OCI-LY1 (cell line): ENCODE measurements at regions not wholly inside any gene's neighbourhood (a gene's known extent, or its start where the extent isn't known, plus 50 kb on each side); places are given as distances from the start of the nearest gene placed in this dataset.

Experiments used
- H2AFZ ChIP-seq: fragments of 200-600 bp; sonication (generic), shearing (Covaris generic); 2 replicates; pipeline ENCODE4 v1.6.0; 2014; ENCODE audit warnings: antibody characterized with exemption, mild to moderate bottlenecking, low read length
- H3F3A ChIP-seq: fragments of 200-600 bp; sonication (generic), shearing (Covaris generic); 2 replicates; pipeline ENCODE4 v1.6.0; 2014; ENCODE audit warnings: mild to moderate bottlenecking, antibody characterized with exemption, low read length, moderate library complexity; ENCODE audit not compliant: insufficient read depth
- H3K27ac ChIP-seq: fragments of 200-600 bp; sonication (generic); 2 replicates; pipeline ENCODE4 v1.5.1; 2014; ENCODE audit warnings: low read length, mixed run types, mild to moderate bottlenecking, low read depth; ENCODE audit not compliant: poor library complexity, severe bottlenecking
- H3K27me3 ChIP-seq: fragments of 200-600 bp; sonication (generic); 2 replicates; pipeline ENCODE4 v1.6.0; 2014; ENCODE audit warnings: antibody characterized with exemption, mild to moderate bottlenecking, low read length, moderate library complexity; ENCODE audit not compliant: insufficient read depth
- H3K36me3 ChIP-seq: fragments of 200-600 bp; sonication (generic); 2 replicates; pipeline ENCODE4 v1.6.1; 2014; ENCODE audit warnings: mild to moderate bottlenecking, antibody characterized with exemption, low read length, moderate library complexity, mixed read lengths; ENCODE audit not compliant: insufficient read depth
- H3K4me1 ChIP-seq: fragments of 200-600 bp; sonication (generic); 2 replicates; pipeline ENCODE4 v1.5.1; 2014; ENCODE audit warnings: mild to moderate bottlenecking, low read length, moderate library complexity; ENCODE audit not compliant: insufficient read depth, severe bottlenecking
- H3K4me2 ChIP-seq: fragments of 200-600 bp; sonication (generic), shearing (Covaris generic); 2 replicates; pipeline ENCODE4 v1.6.1; 2014; ENCODE audit warnings: low read length
- H3K4me3 ChIP-seq: fragments of 200-600 bp; sonication (generic); 2 replicates; pipeline ENCODE4 v1.5.1; 2014; ENCODE audit warnings: low read length, low read depth, mild to moderate bottlenecking, mixed read lengths; ENCODE audit not compliant: poor library complexity, severe bottlenecking
- H3K79me2 ChIP-seq: fragments of 200-600 bp; shearing (Covaris generic); 2 replicates; pipeline ENCODE4 v1.6.1; 2016; ENCODE audit warnings: mixed run types, low read length, mixed read lengths; ENCODE audit not compliant: insufficient read depth
- H3K9ac ChIP-seq: fragments of 200-600 bp; sonication (generic), shearing (Covaris generic); 2 replicates; pipeline ENCODE4 v1.6.1; 2014; ENCODE audit warnings: mild to moderate bottlenecking, low read length, mixed read lengths
- H3K9me2 ChIP-seq: fragments of 200-600 bp; sonication (generic), shearing (Covaris generic); 2 replicates; pipeline ENCODE4 v1.6.1; 2014; ENCODE audit warnings: low read depth, mild to moderate bottlenecking, low read length, mixed read lengths
- H3K9me3 ChIP-seq: fragments of 200-600 bp; shearing (Covaris generic); 2 replicates; pipeline ENCODE4 v1.6.1; 2014; ENCODE audit warnings: low read length, mixed read lengths
- H4K20me1 ChIP-seq: fragments of 200-600 bp; sonication (generic), shearing (Covaris generic); 2 replicates; pipeline ENCODE4 v1.6.0; 2016; ENCODE audit warnings: mild to moderate bottlenecking, low read length; ENCODE audit not compliant: insufficient read depth
- EZH2 ChIP-seq: fragments of 200-600 bp; sonication (generic), shearing (Covaris generic); IDR thresholded peaks from 2 replicates; pipeline ENCODE4 v1.8.0; 2017; ENCODE audit warnings: borderline replicate concordance, mixed run types, mild to moderate bottlenecking, antibody characterized with exemption, low read length, moderate library complexity, mixed read lengths
- TF ChIP-seq, protein P1 (sequence below): fragments of 200-600 bp; sonication (generic), shearing (Covaris generic); IDR thresholded peaks from 2 replicates; pipeline ENCODE4 v1.5.1; 2017; ENCODE audit warnings: mild to moderate bottlenecking, antibody characterized with exemption, low read length, moderate library complexity, mixed read lengths

DNA sequence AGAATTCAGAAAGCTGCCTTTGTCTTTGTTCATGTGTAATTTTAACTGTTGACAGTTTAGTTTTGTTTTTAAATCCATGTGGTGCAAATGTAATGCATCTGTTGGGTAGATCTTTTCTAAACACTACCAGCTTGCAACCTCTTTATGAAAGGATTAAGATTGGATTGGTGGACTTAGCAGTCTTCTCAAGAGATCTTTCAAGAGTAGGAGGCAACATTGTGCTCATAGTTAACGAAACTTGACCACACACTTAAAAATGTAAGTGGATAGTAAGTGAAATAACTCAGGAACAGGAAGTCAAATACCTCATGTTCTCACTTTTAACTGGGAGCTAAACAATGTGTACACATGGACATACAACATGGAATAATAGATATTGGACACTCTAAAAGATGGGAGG lies 579.0 kb downstream of the RIT2 start:
- no peaks in the 10 kb centered on the region for H3K9me2 ChIP-seq
- no peak overlapping the region for H3K27ac ChIP-seq
- no peaks in the 10 kb centered on the region for H3K4me1 ChIP-seq
- no peak overlapping the region for H3K4me3 ChIP-seq
- no peak overlapping the region for H3K9ac ChIP-seq
- no peaks in the 10 kb centered on the region for H3F3A ChIP-seq
- no peak for TF ChIP-seq EZH2
- TF ChIP-seq, protein P1, sequence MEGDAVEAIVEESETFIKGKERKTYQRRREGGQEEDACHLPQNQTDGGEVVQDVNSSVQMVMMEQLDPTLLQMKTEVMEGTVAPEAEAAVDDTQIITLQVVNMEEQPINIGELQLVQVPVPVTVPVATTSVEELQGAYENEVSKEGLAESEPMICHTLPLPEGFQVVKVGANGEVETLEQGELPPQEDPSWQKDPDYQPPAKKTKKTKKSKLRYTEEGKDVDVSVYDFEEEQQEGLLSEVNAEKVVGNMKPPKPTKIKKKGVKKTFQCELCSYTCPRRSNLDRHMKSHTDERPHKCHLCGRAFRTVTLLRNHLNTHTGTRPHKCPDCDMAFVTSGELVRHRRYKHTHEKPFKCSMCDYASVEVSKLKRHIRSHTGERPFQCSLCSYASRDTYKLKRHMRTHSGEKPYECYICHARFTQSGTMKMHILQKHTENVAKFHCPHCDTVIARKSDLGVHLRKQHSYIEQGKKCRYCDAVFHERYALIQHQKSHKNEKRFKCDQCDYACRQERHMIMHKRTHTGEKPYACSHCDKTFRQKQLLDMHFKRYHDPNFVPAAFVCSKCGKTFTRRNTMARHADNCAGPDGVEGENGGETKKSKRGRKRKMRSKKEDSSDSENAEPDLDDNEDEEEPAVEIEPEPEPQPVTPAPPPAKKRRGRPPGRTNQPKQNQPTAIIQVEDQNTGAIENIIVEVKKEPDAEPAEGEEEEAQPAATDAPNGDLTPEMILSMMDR, result no peak
- no peaks in the 10 kb centered on the region for H3K9me3 ChIP-seq
- no peak overlapping the region for H3K4me2 ChIP-seq
- no peaks in the 10 kb centered on the region for H3K36me3 ChIP-seq
- no peaks in the 10 kb centered on the region for H4K20me1 ChIP-seq
- H2AFZ ChIP-seq, result no peak overlapping the region
- H3K27me3 ChIP-seq, result no peaks in the 10 kb centered on the region
- H3K79me2 ChIP-seq, result no peaks in the 10 kb centered on the region

DNA sequence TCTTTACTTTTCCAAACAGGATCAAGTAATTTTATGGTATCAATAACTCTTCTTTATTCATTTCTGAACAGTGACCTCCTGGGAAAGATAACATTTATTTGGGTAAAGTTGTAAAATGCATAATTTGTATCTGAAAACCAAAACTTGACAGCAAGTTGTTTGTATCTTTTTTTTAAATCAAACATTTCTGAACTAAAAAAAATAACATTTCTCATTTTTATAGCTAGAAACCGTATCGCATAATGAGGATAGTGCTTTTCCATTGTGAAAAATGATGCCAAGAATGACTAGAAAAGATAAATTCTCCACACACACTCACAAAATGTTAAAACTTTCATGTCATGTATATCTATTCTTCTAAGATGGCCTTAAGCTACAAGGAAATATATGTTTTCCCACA lies 578.2 kb downstream of the RIT2 start:
- H3K27ac ChIP-seq, result no peak overlapping the region
- H3K27me3 ChIP-seq, result no peaks in the 10 kb centered on the region
- no peaks in the 10 kb centered on the region for H3K9me2 ChIP-seq
- no peak for TF ChIP-seq EZH2
- TF ChIP-seq, protein P1, result no peak
- no peak overlapping the region for H2AFZ ChIP-seq
- no peaks in the 10 kb centered on the region for H3K79me2 ChIP-seq
- H3K4me2 ChIP-seq, result no peak overlapping the region
- H3K9me3 ChIP-seq, result no peaks in the 10 kb centered on the region
- H4K20me1 ChIP-seq, result no peaks in the 10 kb centered on the region
- no peaks in the 10 kb centered on the region for H3F3A ChIP-seq
- H3K4me1 ChIP-seq, result no peaks in the 10 kb centered on the region
- no peak overlapping the region for H3K4me3 ChIP-seq
- H3K36me3 ChIP-seq, result no peaks in the 10 kb centered on the region
- H3K9ac ChIP-seq, result no peak overlapping the region

DNA sequence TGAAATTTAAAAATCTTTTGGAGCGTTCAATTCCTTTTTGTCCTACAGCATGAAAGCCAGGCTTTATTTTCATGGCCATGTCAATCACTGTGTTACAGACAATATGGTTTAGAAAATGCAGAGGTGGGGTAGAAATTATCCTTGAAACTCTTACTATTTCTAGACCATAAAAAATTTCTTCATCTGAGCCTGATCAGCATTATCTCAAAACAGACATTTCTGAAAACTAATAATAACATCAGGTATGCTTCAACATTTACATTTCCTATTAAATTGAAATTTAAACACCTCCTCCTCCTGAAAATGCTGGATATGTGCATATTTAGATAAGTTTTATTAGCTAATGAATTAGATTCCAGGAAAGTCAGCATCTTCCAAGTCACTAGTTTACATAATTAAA lies 570.6 kb downstream of the RIT2 start:
- H3K9ac ChIP-seq, result no peak overlapping the region
- no peaks in the 10 kb centered on the region for H3K79me2 ChIP-seq

More for the DNA sequence above, 570.6 kb downstream of the RIT2 start:
- Histone ChIP-seq H3K27me3 (no peaks in the 10 kb centered on the region), H4K20me1 (no peaks in the 10 kb centered on the region), H3K4me3 (no peak overlapping the region), H3K27ac (no peak overlapping the region), H3K9me2 (no peaks in the 10 kb centered on the region), H3K36me3 (no peaks in the 10 kb centered on the region), H3K4me1 (no peaks in the 10 kb centered on the region), H3K9me3 (no peaks in the 10 kb centered on the region), H3F3A (no peaks in the 10 kb centered on the region), H3K4me2 (no peak overlapping the region), H2AFZ (no peak overlapping the region)
- TF ChIP-seq, protein P1, result no peak
- no peak for TF ChIP-seq EZH2
